GM12872 (cell line): ENCODE measurements at regions not wholly inside any gene's neighbourhood (a gene's known extent, or its start where the extent isn't known, plus 50 kb on each side); places are given as distances from the start of the nearest gene placed in this dataset.

Experiments used
- TF ChIP-seq, protein P1 (sequence below): IDR thresholded peaks from 3 replicates; pipeline ENCODE4 v1.5.1; 2011; ENCODE audit warnings: low read depth, mild to moderate bottlenecking, low read length, moderate library complexity; ENCODE audit not compliant: insufficient read depth

DNA sequence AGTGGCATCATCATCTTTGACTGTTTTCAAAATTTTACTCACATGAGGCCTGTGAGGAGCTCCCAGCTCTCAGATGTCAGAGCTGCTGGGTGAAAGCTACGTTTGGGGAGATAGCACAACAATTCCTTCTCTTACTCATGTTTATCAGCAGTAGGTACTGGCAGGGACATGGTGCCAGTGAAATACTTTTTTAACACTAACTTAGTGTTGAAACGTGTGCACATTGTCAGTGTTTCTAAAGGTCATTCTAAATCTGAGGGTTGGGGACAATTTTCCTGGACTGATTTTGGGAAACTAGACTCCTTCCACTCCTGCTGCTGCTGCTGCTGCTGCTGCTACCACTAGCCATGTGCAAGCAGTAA lies 487.4 kb downstream of the PDCD6IP start:
- TF ChIP-seq, protein P1, sequence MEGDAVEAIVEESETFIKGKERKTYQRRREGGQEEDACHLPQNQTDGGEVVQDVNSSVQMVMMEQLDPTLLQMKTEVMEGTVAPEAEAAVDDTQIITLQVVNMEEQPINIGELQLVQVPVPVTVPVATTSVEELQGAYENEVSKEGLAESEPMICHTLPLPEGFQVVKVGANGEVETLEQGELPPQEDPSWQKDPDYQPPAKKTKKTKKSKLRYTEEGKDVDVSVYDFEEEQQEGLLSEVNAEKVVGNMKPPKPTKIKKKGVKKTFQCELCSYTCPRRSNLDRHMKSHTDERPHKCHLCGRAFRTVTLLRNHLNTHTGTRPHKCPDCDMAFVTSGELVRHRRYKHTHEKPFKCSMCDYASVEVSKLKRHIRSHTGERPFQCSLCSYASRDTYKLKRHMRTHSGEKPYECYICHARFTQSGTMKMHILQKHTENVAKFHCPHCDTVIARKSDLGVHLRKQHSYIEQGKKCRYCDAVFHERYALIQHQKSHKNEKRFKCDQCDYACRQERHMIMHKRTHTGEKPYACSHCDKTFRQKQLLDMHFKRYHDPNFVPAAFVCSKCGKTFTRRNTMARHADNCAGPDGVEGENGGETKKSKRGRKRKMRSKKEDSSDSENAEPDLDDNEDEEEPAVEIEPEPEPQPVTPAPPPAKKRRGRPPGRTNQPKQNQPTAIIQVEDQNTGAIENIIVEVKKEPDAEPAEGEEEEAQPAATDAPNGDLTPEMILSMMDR, result no peak

DNA sequence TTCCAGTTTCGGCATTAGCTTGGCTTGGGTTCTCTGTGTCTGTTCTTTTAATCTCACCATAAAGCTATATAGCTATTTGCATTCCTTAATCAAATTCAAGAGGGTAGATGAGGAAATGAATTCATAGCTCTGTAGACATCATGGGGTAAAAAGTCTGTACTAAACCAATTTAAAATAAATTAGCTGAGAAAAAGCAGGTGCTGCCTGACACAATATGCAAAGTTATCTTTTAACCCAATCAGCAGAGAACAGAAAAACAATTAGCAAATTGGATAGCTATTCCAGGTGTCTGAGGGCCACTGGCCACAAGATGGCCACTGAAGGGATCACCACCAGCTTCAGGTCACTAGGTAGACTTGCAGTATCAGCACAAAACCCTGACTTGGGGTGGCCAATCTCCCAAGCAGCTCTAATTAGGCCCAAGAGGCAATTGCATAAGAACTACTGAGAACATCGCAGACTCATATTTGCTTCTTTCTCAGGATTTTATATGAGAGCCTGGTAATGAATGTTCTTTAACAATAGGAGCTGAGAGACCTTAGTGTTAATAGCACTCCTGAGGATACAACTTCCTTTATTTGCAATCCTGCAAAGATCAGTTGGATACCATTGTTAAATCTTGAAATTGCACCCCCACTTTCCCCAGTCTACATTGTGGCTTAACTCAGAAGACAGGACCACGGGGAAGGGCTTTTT lies 494.3 kb downstream of the PDCD6IP start:
- TF ChIP-seq, protein P1, result no peak

DNA sequence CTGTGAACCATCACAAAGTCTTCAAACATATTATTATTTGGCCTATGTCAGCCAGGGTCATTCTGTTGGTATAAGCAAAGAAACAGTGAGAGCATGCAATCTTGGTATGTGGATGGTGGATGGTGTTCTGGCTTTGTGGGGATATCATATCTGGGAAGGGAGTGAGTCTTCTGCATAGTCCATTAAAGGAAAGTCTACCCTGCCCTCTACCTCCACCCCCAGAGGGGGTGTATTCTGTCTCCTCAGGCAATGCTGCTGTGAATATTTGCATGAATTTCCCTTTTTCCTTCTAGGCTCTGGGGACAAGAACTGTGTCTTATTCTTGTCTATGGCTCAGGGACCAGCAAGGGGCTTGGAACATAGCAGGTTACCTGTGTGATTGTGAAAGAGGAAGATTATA lies 495.8 kb downstream of the PDCD6IP start:
- TF ChIP-seq, protein P1, result no peak

DNA sequence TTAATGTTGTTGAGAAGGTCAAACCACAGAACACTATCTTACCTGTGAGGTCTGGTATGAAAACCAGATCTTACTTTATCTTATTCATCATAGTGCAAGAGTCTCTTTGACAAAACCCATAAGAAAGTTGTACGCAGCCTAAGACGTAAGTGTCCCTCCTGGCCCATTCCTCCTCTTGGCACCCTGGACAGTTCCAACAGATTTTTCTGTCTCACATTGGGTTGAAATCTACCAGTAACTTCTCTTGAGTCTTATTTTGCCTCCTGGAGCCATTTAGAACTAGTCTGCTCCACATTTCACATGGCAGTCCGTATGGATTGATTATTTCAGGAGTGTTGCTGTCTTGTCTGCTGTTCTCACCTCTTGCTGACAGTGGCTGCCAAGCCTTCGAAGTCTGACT lies 498.4 kb downstream of the PDCD6IP start:
- TF ChIP-seq, protein P1, result no peak

DNA sequence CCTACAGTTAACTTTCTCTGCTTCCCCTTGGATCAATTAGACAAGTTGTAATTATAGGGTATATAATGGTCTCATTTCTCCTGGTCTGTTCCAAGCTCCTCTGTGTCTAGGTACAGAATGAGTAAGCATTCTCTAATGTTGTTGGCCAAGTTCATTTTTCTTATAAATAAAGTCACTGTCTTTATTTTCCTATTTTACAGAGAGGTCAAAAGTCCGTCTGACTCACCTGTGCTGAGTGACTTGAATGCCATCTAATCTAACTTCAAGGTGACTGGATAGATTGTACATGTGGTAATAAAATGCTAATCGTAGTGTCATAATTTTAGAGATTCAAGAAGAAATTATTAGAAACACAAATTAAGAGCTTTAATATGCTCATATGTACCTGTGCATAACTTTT lies 500.2 kb downstream of the PDCD6IP start:
- TF ChIP-seq, protein P1, result no peak

DNA sequence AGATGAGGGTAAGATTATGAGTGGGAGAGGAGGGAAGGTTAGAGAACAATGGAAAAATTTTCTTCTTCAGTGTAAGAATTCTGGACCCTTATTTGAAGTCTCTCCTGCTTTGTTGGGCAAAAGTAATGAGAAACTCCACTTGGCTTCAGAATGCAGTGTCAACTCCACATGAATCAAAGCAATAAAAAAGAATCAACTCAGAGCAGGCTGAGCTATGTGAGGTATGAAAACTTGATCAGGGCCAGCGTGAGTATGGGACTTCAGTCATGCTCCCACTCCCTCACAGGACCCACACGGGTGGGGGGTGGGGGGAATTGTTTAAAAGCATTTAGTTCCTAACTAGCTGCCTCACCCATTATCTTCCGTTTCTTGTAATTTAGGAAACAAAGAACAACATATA lies 502.2 kb downstream of the PDCD6IP start:
- TF ChIP-seq, protein P1, result no peak

DNA sequence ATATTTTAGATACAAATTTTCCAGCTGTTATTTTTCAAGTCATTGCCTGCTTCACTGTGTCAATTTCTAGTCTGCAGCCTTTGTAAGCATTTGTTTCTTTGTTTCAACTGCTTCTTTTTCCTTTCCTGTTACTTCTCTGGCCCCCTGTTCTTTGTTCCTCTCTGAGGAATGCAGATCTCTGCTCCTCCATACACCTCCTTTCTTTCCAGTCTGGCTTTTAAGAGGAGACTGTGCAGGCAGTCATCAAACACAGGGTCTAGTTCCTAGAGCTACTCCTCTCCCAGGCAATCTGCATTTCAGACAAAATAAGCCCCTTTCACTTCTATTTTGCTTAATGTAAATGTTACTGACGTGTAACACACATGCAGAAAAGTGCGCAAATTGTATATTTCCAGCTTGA lies 502.9 kb downstream of the PDCD6IP start:
- TF ChIP-seq, protein P1, result no peak
